ENCODE measurements at regions not wholly inside any gene's neighbourhood (a gene's known extent, or its start where the extent isn't known, plus 50 kb on each side); places are given as distances from the start of the nearest gene placed in this dataset.

DNA sequence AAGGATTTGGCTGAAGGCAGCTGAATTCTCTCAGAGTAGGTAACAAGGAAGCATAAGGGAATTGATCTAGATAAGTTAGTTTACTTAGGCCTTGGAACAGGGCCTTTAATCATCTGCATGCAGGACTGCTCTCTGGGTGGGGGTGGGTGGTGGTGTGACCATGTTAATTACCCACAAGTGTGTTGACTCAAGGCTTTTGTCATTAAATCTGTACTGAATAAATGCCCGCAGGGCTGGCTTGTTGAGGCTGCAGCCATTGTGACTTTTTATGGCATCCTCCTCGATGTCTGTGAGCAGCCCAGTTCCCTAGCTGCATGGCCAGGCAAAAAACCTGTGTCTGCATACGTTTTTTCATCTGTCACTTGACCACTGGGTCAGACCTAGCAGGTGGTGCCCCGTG lies 63.5 kb upstream of the ASCC3 start:
- no peaks in the 10 kb centered on the region for H3K36me3 ChIP-seq (ENCODE audit: control insufficient read depth in 4 of 4, insufficient read depth in 4 of 4, low read length in 4 of 4)
- H3K4me1 ChIP-seq (ENCODE audit: control insufficient read depth in 5 of 5, insufficient read depth in 5 of 5, low read length in 5 of 5): no peaks in the 10 kb centered on the region
- H3K9me3 ChIP-seq (ENCODE audit: control insufficient read depth in 4 of 4, insufficient read depth in 3 of 4, low read length in 3 of 4): peaks cover 0 to 9% (median 2%) of the 10 kb centered on the region in 4 donors
- TF ChIP-seq, protein P1, sequence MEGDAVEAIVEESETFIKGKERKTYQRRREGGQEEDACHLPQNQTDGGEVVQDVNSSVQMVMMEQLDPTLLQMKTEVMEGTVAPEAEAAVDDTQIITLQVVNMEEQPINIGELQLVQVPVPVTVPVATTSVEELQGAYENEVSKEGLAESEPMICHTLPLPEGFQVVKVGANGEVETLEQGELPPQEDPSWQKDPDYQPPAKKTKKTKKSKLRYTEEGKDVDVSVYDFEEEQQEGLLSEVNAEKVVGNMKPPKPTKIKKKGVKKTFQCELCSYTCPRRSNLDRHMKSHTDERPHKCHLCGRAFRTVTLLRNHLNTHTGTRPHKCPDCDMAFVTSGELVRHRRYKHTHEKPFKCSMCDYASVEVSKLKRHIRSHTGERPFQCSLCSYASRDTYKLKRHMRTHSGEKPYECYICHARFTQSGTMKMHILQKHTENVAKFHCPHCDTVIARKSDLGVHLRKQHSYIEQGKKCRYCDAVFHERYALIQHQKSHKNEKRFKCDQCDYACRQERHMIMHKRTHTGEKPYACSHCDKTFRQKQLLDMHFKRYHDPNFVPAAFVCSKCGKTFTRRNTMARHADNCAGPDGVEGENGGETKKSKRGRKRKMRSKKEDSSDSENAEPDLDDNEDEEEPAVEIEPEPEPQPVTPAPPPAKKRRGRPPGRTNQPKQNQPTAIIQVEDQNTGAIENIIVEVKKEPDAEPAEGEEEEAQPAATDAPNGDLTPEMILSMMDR (IDR thresholded peaks at IDR 0.05; ENCODE audit: control extremely low read depth, extremely low read depth): no peak
- H3K27ac ChIP-seq (ENCODE audit: low read depth in 1 of 2, low read length in 1 of 2): no peak overlapping the region
- DNase-seq (no peak), ATAC-seq (ENCODE audit: insufficient read depth, low FRiP score) (no peak)
- no peak overlapping the region for H3K4me3 ChIP-seq
- 74 to 78% methylated on average over 4 of the region's 4 CpGs for WGBS, 2 donors
- no peaks in the 10 kb centered on the region for H3K27me3 ChIP-seq (ENCODE audit: control insufficient read depth in 3 of 3, insufficient read depth in 3 of 3, low read length in 2 of 3)
- H3K9ac ChIP-seq (ENCODE audit: insufficient read depth in 1 of 2, low read length in 2 of 2): no peak overlapping the region

DNA sequence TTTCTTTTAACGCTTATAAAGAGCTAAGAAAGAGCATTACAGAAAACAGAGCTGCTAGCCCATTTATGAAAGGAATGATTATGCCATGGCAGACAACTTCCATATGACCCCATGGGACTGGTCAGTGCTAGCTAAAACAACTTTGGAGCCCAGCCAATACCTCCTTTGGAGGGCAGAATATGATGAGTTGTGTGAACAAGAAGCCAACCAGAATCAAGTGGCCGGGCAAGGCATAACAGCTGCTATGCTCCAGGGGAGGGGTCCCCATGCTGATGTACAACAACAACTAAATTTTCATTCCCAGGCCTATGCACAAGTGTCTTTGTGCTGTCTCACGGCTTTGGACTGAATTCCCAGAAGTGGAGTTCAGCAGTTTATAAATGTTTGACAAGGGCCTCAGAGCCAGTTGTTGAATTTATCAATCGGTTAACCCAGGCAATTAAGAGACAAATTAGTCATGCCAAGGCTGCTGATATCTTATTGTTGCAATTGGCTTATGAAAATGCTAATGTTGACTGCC lies 65.0 kb upstream of the ASCC3 start:
- Histone ChIP-seq H3K4me1 (ENCODE audit: control insufficient read depth in 5 of 5, insufficient read depth in 5 of 5, low read length in 5 of 5) (no peaks in the 10 kb centered on the region), H3K9me3 (ENCODE audit: control insufficient read depth in 4 of 4, insufficient read depth in 3 of 4, low read length in 3 of 4) (peaks cover 0 to 9% (median 2%) of the 10 kb centered on the region in 4 donors), H3K27ac (ENCODE audit: low read depth in 1 of 2, low read length in 1 of 2) (no peak overlapping the region), H3K4me3 (no peak overlapping the region), H3K9ac (ENCODE audit: insufficient read depth in 1 of 2, low read length in 2 of 2) (no peak overlapping the region), H3K27me3 (ENCODE audit: control insufficient read depth in 3 of 3, insufficient read depth in 3 of 3, low read length in 2 of 3) (no peaks in the 10 kb centered on the region), H3K36me3 (ENCODE audit: control insufficient read depth in 4 of 4, insufficient read depth in 4 of 4, low read length in 4 of 4) (no peaks in the 10 kb centered on the region)
- DNase-seq (no peak), ATAC-seq (ENCODE audit: insufficient read depth, low FRiP score) (no peak)
- TF ChIP-seq, protein P1 (IDR thresholded peaks at IDR 0.05; ENCODE audit: control extremely low read depth, extremely low read depth): no peak
- WGBS, 2 donors: 90 to 92% methylated on average over 4 of the region's 4 CpGs

DNA sequence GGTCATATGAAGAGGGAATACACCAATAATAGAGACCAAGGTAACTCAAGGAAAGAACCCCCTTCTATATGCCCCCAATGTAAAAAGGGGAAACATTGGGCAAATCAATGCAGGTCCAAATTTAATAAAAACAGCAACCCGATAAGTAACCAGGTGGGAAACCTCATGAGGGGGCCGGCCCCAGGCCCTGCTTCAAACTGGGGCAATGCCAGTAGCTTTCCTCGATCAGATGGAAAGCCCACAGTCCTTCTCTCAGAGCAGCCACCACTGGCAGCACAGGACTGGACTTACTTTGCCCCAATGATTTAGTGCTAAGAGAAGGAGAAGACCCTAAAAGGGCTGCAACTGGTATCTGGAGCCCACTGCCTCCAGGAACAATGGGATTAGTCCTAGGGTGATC lies 65.6 kb upstream of the ASCC3 start:
- Histone ChIP-seq H3K27me3 (ENCODE audit: control insufficient read depth in 3 of 3, insufficient read depth in 3 of 3, low read length in 2 of 3) (no peaks in the 10 kb centered on the region), H3K9me3 (ENCODE audit: control insufficient read depth in 4 of 4, insufficient read depth in 3 of 4, low read length in 3 of 4) (peaks cover 0 to 9% (median 2%) of the 10 kb centered on the region in 4 donors), H3K4me3 (no peak overlapping the region), H3K36me3 (ENCODE audit: control insufficient read depth in 4 of 4, insufficient read depth in 4 of 4, low read length in 4 of 4) (no peaks in the 10 kb centered on the region), H3K27ac (ENCODE audit: low read depth in 1 of 2, low read length in 1 of 2) (no peak overlapping the region), H3K4me1 (ENCODE audit: control insufficient read depth in 5 of 5, insufficient read depth in 5 of 5, low read length in 5 of 5) (no peaks in the 10 kb centered on the region), H3K9ac (ENCODE audit: insufficient read depth in 1 of 2, low read length in 2 of 2) (no peak overlapping the region)
- DNase-seq (no peak), ATAC-seq (ENCODE audit: insufficient read depth, low FRiP score) (no peak)
- TF ChIP-seq, protein P1 (IDR thresholded peaks at IDR 0.05; ENCODE audit: control extremely low read depth, extremely low read depth): no peak
- WGBS, 2 donors: 85 to 91% methylated on average over 3 of the region's 3 CpGs
